ENCODE measurements at regions not wholly inside any gene's neighbourhood (a gene's known extent, or its start where the extent isn't known, plus 50 kb on each side); places are given as distances from the start of the nearest gene placed in this dataset.

DNA sequence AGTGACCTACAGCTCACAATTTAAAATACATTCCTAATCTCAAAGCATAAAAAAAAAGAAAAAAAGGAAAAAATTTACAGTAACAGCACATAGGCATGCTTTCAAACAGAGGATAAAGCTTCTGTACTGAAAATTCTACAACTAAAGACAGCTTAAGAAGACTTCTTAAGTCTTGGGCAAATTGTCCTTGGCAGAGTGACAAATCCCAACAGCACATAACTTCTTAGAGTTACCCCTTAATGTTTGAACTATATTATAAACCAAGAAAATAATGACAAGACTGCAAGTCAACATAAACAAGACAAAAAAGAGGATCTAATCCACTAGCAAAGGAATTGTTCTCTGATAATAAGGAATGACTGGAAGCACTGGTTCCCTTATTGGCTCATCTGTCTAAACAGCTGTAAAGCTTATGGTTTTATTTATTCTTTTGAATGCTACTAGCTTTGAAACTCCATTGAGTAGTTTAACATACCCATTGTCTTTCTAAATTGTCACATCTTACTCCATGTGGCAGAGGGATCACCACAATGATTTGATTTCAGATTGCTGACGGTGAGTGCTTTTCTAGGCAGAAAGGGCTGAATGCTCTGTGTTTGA is 1576.8 kb upstream of the GOT2 start:
- no peaks in the 10 kb centered on the region for H3K9me3 ChIP-seq (ENCODE audit: low read depth)
- no peak overlapping the region for H3K27ac ChIP-seq
- no peaks in the 10 kb centered on the region for H3K27me3 ChIP-seq
- DNase-seq (ENCODE audit: low read depth in 1 of 2, low spot score in 1 of 2) = no peak
- TF ChIP-seq, protein P1, sequence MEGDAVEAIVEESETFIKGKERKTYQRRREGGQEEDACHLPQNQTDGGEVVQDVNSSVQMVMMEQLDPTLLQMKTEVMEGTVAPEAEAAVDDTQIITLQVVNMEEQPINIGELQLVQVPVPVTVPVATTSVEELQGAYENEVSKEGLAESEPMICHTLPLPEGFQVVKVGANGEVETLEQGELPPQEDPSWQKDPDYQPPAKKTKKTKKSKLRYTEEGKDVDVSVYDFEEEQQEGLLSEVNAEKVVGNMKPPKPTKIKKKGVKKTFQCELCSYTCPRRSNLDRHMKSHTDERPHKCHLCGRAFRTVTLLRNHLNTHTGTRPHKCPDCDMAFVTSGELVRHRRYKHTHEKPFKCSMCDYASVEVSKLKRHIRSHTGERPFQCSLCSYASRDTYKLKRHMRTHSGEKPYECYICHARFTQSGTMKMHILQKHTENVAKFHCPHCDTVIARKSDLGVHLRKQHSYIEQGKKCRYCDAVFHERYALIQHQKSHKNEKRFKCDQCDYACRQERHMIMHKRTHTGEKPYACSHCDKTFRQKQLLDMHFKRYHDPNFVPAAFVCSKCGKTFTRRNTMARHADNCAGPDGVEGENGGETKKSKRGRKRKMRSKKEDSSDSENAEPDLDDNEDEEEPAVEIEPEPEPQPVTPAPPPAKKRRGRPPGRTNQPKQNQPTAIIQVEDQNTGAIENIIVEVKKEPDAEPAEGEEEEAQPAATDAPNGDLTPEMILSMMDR (IDR thresholded peaks at IDR 0.05; ENCODE audit: low read depth, low read length) = no peak
- H3K4me3 ChIP-seq = no peak overlapping the region
- H3K36me3 ChIP-seq = no peaks in the 10 kb centered on the region
- peaks cover 6% of the 10 kb centered on the region for H3K4me1 ChIP-seq (ENCODE audit: low read depth)

DNA sequence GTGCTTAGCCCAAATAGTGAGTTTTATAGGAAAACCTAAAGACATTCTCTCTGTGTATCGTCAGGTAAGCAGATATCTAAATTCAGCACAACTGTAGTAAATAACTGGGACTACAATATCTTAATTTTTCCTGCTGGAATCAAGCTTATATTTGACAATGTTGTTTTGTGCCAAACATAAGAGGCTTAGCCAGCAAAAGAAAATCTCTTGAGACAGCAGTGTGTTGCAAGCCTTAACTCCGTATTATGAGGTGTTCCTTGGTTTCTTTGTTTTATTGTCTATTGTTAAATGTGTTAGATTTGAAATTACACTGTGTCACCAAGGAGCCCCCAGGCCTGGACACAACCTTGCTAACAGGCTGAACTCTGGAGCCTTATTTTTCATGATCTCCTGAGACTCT is 1570.6 kb upstream of the GOT2 start:
- H3K27ac ChIP-seq = no peak overlapping the region
- no peak overlapping the region for H3K4me3 ChIP-seq
- TF ChIP-seq, protein P1 (IDR thresholded peaks at IDR 0.05; ENCODE audit: low read depth, low read length) = no peak
- H3K9me3 ChIP-seq (ENCODE audit: low read depth) = no peaks in the 10 kb centered on the region
- no peak for DNase-seq (ENCODE audit: low read depth in 1 of 2, low spot score in 1 of 2)
- H3K36me3 ChIP-seq = no peaks in the 10 kb centered on the region
- no peaks in the 10 kb centered on the region for H3K4me1 ChIP-seq (ENCODE audit: low read depth)
- no peaks in the 10 kb centered on the region for H3K27me3 ChIP-seq

DNA sequence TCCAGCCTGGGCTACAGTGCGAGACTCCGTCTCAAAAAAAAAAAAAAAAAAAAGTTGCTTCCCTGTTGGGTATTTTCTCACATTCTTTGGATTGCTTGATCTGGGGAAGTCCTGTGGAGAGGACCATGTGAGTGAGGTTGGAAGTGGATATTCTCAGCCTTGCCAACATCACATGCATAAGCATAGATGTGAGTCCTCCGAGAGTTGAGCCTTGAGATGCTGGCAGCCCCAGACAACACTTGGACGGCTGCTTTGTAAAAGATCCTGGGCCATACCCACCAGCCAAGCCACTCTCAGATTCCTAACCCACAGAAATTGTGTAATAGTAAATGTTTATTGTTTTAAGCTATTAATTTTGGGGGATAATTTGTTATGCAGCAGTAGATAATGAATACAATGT is 1570.0 kb upstream of the GOT2 start:
- DNase-seq (ENCODE audit: low read depth in 1 of 2, low spot score in 1 of 2) = no peak
- Histone ChIP-seq H3K4me1 (ENCODE audit: low read depth) (no peaks in the 10 kb centered on the region), H3K36me3 (no peaks in the 10 kb centered on the region), H3K9me3 (ENCODE audit: low read depth) (no peaks in the 10 kb centered on the region), H3K27me3 (no peaks in the 10 kb centered on the region), H3K4me3 (no peak overlapping the region), H3K27ac (no peak overlapping the region)
- TF ChIP-seq, protein P1 (IDR thresholded peaks at IDR 0.05; ENCODE audit: low read depth, low read length) = no peak

DNA sequence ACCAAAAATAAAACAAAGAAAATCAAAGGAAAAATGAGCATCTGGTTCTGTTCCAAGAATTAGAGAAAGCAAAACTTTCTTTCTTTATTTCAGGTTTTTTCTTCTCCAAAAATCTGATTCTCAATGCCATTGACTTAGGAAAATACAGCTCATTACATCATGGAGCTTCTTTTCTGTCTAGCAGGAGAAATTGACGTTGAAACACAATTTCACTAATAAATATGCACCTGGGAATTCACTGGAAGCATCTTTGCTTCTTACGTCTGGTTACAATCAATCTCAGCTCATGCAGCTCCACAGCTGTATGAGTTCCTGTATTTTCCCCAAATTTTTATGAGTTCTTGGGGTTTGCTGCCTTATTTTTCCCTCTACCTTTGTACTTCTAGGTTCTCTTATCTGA is 1568.6 kb upstream of the GOT2 start:
- Histone ChIP-seq H3K4me3 (no peak overlapping the region), H3K4me1 (ENCODE audit: low read depth) (no peaks in the 10 kb centered on the region), H3K27ac (no peak overlapping the region), H3K36me3 (no peaks in the 10 kb centered on the region), H3K9me3 (ENCODE audit: low read depth) (no peaks in the 10 kb centered on the region), H3K27me3 (no peaks in the 10 kb centered on the region)
- DNase-seq (ENCODE audit: low read depth in 1 of 2, low spot score in 1 of 2) = no peak
- TF ChIP-seq, protein P1 (IDR thresholded peaks at IDR 0.05; ENCODE audit: low read depth, low read length) = no peak

DNA sequence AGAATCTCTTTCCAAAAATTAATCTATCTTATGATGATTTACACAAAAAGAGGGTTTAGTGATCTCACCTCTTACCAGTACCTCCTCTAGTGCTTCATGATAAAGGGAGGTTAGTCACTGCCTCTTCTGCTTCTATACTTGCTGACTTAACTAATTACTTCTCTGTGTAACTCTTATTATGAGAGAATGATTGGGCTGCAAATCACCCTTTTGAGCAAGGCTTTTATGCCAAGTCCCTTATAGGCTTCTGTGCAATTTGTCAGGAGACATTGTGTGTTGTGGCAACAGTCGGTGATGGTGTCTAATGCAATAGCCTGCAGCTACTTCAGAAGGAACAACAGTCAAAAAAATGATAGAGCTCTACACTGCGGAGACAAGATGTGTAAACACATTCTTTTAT is 1568.1 kb upstream of the GOT2 start:
- H3K4me1 ChIP-seq (ENCODE audit: low read depth) = no peaks in the 10 kb centered on the region
- H3K36me3 ChIP-seq = no peaks in the 10 kb centered on the region
- TF ChIP-seq, protein P1 (IDR thresholded peaks at IDR 0.05; ENCODE audit: low read depth, low read length) = no peak
- DNase-seq (ENCODE audit: low read depth in 1 of 2, low spot score in 1 of 2) = no peak
- no peaks in the 10 kb centered on the region for H3K27me3 ChIP-seq
- H3K9me3 ChIP-seq (ENCODE audit: low read depth) = no peaks in the 10 kb centered on the region
- H3K4me3 ChIP-seq = no peak overlapping the region
- H3K27ac ChIP-seq = no peak overlapping the region

Measured in cardiac muscle cell (in vitro differentiated cells and primary cell).